WTC11 (cell line): ENCODE measurements at regions not wholly inside any gene's neighbourhood (a gene's known extent, or its start where the extent isn't known, plus 50 kb on each side); places are given as distances from the start of the nearest gene placed in this dataset.

Source experiments
- ATAC-seq: fragments of 200-7000 bp; cut with Tn5 transposase; 2 replicates; pipeline ENCODE4 v1.10.0; 2021; ENCODE audit warnings: mild to moderate bottlenecking, moderate library complexity
- CTCF ChIA-PET: fragments of 300-600 bp; sonication (Branson Sonifier 250); formaldehyde crosslinking; loops from one replicate; lab custom pipeline; 2021; ENCODE audit warnings: antibody characterized with exemption; lab: Charles Lee
- POLR2A ChIA-PET: fragments of 350-600 bp; sonication (Branson Sonifier 250); formaldehyde crosslinking; loops from one replicate; lab custom pipeline; 2021; ENCODE audit warnings: antibody characterized with exemption; lab: Charles Lee
- DNase-seq: peaks from one replicate; pipeline ENCODE4 v3.0.0; 2021; ENCODE audit warnings: low spot score
- H3K27ac Mint-ChIP-seq: 2 replicates; pipeline ENCODE4 v1.8.0; 2021; ENCODE audit warnings: mixed read lengths
- H3K27me3 Mint-ChIP-seq: 2 replicates; pipeline ENCODE4 v1.8.0; 2021; ENCODE audit warnings: low read depth, mild to moderate bottlenecking, moderate library complexity, mixed read lengths
- H3K36me3 Mint-ChIP-seq: 2 replicates; pipeline ENCODE4 v1.8.0; 2021; ENCODE audit warnings: mixed read lengths
- H3K4me1 Mint-ChIP-seq: 2 replicates; pipeline ENCODE4 v1.8.0; 2022; ENCODE audit warnings: mixed read lengths
- H3K4me3 Mint-ChIP-seq: 2 replicates; pipeline ENCODE4 v1.8.0; 2021; ENCODE audit warnings: mild to moderate bottlenecking, moderate library complexity, mixed read lengths
- H3K9me3 Mint-ChIP-seq: 2 replicates; pipeline ENCODE4 v1.8.0; 2021; ENCODE audit warnings: mixed read lengths
- ELF4 ChIP-seq: sonication (generic); formaldehyde crosslinking; IDR thresholded peaks from 2 replicates; pipeline ENCODE4 v1.8.1; 2022; ENCODE audit warnings: low read depth, mild to moderate bottlenecking, moderate library complexity, missing genetic modification reagents
- ESRRA ChIP-seq: sonication (generic); formaldehyde crosslinking; IDR thresholded peaks from 2 replicates; pipeline ENCODE4 v1.8.1; 2022; ENCODE audit warnings: mild to moderate bottlenecking, missing genetic modification reagents, borderline replicate concordance
- ETV6 ChIP-seq: sonication (generic); formaldehyde crosslinking; IDR thresholded peaks from 2 replicates; pipeline ENCODE4 v1.8.1; 2022; ENCODE audit warnings: mild to moderate bottlenecking, missing genetic modification reagents
- FOXJ3 ChIP-seq: sonication (generic); formaldehyde crosslinking; IDR thresholded peaks from 2 replicates; pipeline ENCODE4 v1.9.0; 2021; ENCODE audit warnings: missing genetic modification reagents, mild to moderate bottlenecking, borderline replicate concordance
- GRHL2 ChIP-seq: fragments of 250-450 bp; sonication (Bioruptor Pico); IDR thresholded peaks from 2 replicates; pipeline ENCODE4 v1.8.0; 2022; ENCODE audit warnings: mild to moderate bottlenecking, moderate library complexity; ENCODE audit not compliant: insufficient replicate concordance, severe bottlenecking
- JAZF1 ChIP-seq: fragments of 250-450 bp; sonication (Bioruptor Pico); IDR thresholded peaks from 2 replicates; pipeline ENCODE4 v1.9.0; 2021; ENCODE audit warnings: moderate library complexity, mild to moderate bottlenecking, inconsistent platforms
- NFYB ChIP-seq: sonication (generic); formaldehyde crosslinking; conservative IDR thresholded peaks from 2 replicates; pipeline ENCODE4 v1.8.0; 2022; ENCODE audit warnings: low read depth, missing genetic modification reagents
- SP1 ChIP-seq: sonication (generic); formaldehyde crosslinking; conservative IDR thresholded peaks from 2 replicates; pipeline ENCODE4 v1.8.1; 2022; ENCODE audit warnings: missing genetic modification reagents
- ZNF121 ChIP-seq: sonication (generic); formaldehyde crosslinking; IDR thresholded peaks from 2 replicates; pipeline ENCODE4 v1.8.0; 2023; ENCODE audit warnings: missing genetic modification reagents
- ZNF219 ChIP-seq: sonication (generic); formaldehyde crosslinking; IDR thresholded peaks from 2 replicates; pipeline ENCODE4 v1.8.0; 2023; ENCODE audit warnings: missing genetic modification reagents, mild to moderate bottlenecking, borderline replicate concordance
- TF ChIP-seq, protein P1 (sequence below): sonication (generic); formaldehyde crosslinking; IDR thresholded peaks from 2 replicates; pipeline ENCODE4 v1.8.1; 2022; ENCODE audit warnings: mild to moderate bottlenecking, moderate library complexity, missing genetic modification reagents
- TF ChIP-seq, protein P2 (sequence below): sonication (generic); formaldehyde crosslinking; IDR thresholded peaks from 2 replicates; pipeline ENCODE4 v1.8.1; 2022; ENCODE audit warnings: missing genetic modification reagents, borderline replicate concordance
- TF ChIP-seq, protein P3 (sequence below): sonication (generic); formaldehyde crosslinking; conservative IDR thresholded peaks from 2 replicates; pipeline ENCODE4 v1.8.1; 2022; ENCODE audit warnings: mild to moderate bottlenecking, missing genetic modification reagents
- TF ChIP-seq, protein P4 (sequence below): sonication (generic); formaldehyde crosslinking; IDR thresholded peaks from 2 replicates; pipeline ENCODE4 v1.8.1; 2023; ENCODE audit warnings: mild to moderate bottlenecking, missing genetic modification reagents, borderline replicate concordance
- TF ChIP-seq, protein P5 (sequence below): fragments of 250-450 bp; sonication (Bioruptor Pico); conservative IDR thresholded peaks from 2 replicates; pipeline ENCODE4 v1.9.0; 2021; ENCODE audit warnings: mild to moderate bottlenecking
- TF ChIP-seq, protein P6 (sequence below): sonication (generic); formaldehyde crosslinking; IDR thresholded peaks from 2 replicates; pipeline ENCODE4 v1.8.1; 2023; ENCODE audit warnings: mild to moderate bottlenecking, missing genetic modification reagents
- TF ChIP-seq, protein P7 (sequence below): sonication (generic); formaldehyde crosslinking; IDR thresholded peaks from 2 replicates; pipeline ENCODE4 v1.8.0; 2022; ENCODE audit warnings: mild to moderate bottlenecking, missing genetic modification reagents
- TF ChIP-seq, protein P8 (sequence below): fragments of 250-450 bp; sonication (Bioruptor Pico); IDR thresholded peaks from 2 replicates; pipeline ENCODE4 v1.9.0; 2021; ENCODE audit warnings: moderate library complexity, mild to moderate bottlenecking, inconsistent platforms, borderline replicate concordance
- TF ChIP-seq, protein P9 (sequence below): sonication (generic); formaldehyde crosslinking; IDR thresholded peaks from 2 replicates; pipeline ENCODE4 v1.8.1; 2023; ENCODE audit warnings: mild to moderate bottlenecking, missing genetic modification reagents, moderate library complexity

DNA sequence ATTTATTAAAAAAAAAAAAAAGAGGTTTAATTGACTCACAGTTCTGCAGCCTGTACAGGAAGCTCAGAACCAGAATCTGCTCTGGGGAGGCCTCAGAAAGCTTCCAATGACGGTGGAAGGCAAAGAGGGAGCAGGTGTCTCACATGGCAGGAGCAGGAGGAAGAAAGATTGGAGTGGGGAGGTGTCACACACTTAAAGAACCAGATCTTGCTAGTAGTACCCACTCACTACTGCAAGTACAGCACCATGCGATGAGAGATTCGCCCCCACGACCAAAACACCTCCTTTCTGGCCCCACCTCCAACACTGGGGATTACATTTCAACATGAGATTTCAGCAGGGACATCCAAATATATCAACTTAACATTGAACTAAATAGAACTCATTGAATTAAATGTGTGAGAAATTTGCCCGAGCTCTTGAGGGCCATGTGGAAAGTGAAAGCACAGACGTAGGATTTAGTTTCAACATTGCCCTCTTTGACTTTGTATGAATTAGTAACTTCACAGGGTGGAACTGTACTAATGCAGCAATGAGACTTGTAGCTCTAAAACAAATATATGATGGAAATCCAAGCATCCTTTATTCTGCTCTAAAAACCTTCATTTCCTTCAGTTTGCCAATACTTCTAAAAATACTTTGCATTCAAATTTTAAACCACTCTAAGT is 628.2 kb downstream of the FAM181B start:
- H3K4me1 Mint-ChIP-seq, result no peaks in the 10 kb centered on the region
- CTCF ChIA-PET, result interaction anchor here (0.6 kb wide), 1 partner anchor 598 kb away, joined by 3 read pairs; no protein-coding TSS in a partner anchor
- peaks cover 14% of the 10 kb centered on the region for H3K9me3 Mint-ChIP-seq
- no peaks in the 10 kb centered on the region for H3K36me3 Mint-ChIP-seq
- H3K4me3 Mint-ChIP-seq, result no peak overlapping the region
- TF ChIP-seq FOXJ3 (CRISPR knock-in tag) (no peak), GRHL2 (CRISPR knock-in tag) (no peak), ETV6 (CRISPR knock-in tag) (no peak), ZNF121 (no peak), SP1 (CRISPR knock-in tag) (no peak), ESRRA (CRISPR knock-in tag) (no peak), JAZF1 (CRISPR knock-in tag) (no peak), NFYB (CRISPR knock-in tag) (no peak), ELF4 (no peak), ZNF219 (CRISPR knock-in tag) (no peak)
- TF ChIP-seq, protein P1, sequence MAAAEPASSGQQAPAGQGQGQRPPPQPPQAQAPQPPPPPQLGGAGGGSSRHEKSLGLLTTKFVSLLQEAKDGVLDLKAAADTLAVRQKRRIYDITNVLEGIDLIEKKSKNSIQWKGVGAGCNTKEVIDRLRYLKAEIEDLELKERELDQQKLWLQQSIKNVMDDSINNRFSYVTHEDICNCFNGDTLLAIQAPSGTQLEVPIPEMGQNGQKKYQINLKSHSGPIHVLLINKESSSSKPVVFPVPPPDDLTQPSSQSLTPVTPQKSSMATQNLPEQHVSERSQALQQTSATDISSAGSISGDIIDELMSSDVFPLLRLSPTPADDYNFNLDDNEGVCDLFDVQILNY (CRISPR knock-in tag), result no peak
- TF ChIP-seq, protein P2, sequence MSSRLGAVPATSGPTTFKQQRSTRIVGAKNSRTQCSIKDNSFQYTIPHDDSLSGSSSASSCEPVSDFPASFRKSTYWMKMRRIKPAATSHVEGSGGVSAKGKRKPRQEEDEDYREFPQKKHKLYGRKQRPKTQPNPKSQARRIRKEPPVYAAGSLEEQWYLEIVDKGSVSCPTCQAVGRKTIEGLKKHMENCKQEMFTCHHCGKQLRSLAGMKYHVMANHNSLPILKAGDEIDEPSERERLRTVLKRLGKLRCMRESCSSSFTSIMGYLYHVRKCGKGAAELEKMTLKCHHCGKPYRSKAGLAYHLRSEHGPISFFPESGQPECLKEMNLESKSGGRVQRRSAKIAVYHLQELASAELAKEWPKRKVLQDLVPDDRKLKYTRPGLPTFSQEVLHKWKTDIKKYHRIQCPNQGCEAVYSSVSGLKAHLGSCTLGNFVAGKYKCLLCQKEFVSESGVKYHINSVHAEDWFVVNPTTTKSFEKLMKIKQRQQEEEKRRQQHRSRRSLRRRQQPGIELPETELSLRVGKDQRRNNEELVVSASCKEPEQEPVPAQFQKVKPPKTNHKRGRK (CRISPR knock-in tag), result no peak
- TF ChIP-seq, protein P3, sequence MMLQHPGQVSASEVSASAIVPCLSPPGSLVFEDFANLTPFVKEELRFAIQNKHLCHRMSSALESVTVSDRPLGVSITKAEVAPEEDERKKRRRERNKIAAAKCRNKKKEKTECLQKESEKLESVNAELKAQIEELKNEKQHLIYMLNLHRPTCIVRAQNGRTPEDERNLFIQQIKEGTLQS, result no peak
- TF ChIP-seq, protein P4, sequence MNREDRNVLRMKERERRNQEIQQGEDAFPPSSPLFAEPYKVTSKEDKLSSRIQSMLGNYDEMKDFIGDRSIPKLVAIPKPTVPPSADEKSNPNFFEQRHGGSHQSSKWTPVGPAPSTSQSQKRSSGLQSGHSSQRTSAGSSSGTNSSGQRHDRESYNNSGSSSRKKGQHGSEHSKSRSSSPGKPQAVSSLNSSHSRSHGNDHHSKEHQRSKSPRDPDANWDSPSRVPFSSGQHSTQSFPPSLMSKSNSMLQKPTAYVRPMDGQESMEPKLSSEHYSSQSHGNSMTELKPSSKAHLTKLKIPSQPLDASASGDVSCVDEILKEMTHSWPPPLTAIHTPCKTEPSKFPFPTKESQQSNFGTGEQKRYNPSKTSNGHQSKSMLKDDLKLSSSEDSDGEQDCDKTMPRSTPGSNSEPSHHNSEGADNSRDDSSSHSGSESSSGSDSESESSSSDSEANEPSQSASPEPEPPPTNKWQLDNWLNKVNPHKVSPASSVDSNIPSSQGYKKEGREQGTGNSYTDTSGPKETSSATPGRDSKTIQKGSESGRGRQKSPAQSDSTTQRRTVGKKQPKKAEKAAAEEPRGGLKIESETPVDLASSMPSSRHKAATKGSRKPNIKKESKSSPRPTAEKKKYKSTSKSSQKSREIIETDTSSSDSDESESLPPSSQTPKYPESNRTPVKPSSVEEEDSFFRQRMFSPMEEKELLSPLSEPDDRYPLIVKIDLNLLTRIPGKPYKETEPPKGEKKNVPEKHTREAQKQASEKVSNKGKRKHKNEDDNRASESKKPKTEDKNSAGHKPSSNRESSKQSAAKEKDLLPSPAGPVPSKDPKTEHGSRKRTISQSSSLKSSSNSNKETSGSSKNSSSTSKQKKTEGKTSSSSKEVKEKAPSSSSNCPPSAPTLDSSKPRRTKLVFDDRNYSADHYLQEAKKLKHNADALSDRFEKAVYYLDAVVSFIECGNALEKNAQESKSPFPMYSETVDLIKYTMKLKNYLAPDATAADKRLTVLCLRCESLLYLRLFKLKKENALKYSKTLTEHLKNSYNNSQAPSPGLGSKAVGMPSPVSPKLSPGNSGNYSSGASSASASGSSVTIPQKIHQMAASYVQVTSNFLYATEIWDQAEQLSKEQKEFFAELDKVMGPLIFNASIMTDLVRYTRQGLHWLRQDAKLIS, result no peak
- TF ChIP-seq, protein P5, sequence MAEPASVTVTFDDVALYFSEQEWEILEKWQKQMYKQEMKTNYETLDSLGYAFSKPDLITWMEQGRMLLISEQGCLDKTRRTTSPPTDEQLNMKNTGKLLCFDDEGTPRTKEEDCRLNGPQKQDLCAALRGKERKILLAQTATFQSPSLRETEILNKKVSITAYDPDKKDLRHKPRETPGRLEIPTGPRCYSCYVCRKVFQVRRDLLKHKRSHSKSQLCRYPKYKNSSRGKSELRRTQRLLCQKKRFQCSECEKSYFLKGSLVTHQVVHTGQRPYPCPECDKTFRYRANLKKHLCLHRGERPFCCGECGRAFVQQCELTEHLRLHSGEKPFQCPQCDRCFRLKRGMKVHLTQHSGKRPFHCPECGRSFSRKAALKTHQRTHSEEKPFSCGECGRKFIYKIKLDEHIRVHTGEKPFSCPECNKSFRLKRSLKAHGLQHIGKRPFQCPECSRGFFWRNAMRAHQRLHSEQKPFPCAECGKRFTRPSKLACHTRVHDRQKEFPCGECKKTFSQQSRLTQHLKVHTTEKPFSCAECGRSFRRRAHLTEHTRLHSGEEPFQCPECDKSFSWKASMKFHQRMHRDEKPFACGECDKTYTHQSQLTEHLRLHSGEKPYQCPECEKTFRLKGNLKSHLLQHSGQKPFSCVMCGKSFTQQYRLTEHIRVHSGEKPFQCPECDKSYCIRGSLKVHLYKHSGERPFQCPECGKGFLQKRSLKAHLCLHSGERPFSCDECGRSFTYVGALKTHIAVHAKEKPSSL (CRISPR knock-in tag), result no peak
- TF ChIP-seq, protein P6, sequence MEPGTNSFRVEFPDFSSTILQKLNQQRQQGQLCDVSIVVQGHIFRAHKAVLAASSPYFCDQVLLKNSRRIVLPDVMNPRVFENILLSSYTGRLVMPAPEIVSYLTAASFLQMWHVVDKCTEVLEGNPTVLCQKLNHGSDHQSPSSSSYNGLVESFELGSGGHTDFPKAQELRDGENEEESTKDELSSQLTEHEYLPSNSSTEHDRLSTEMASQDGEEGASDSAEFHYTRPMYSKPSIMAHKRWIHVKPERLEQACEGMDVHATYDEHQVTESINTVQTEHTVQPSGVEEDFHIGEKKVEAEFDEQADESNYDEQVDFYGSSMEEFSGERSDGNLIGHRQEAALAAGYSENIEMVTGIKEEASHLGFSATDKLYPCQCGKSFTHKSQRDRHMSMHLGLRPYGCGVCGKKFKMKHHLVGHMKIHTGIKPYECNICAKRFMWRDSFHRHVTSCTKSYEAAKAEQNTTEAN (CRISPR knock-in tag), result no peak
- TF ChIP-seq, protein P7, sequence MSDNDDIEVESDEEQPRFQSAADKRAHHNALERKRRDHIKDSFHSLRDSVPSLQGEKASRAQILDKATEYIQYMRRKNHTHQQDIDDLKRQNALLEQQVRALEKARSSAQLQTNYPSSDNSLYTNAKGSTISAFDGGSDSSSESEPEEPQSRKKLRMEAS (CRISPR knock-in tag), result no peak
- TF ChIP-seq, protein P8, sequence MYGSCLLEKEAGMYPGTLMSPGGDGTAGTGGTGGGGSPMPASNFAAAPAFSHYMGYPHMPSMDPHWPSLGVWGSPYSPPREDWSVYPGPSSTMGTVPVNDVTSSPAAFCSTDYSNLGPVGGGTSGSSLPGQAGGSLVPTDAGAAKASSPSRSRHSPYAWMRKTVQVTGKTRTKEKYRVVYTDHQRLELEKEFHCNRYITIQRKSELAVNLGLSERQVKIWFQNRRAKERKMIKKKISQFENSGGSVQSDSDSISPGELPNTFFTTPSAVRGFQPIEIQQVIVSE (CRISPR knock-in tag), result no peak
- TF ChIP-seq, protein P9, sequence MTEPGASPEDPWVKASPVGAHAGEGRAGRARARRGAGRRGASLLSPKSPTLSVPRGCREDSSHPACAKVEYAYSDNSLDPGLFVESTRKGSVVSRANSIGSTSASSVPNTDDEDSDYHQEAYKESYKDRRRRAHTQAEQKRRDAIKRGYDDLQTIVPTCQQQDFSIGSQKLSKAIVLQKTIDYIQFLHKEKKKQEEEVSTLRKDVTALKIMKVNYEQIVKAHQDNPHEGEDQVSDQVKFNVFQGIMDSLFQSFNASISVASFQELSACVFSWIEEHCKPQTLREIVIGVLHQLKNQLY (CRISPR knock-in tag), result no peak
- TF ChIP-seq, all 79 proteins: peak for 0
- DNase-seq, result no peak
- H3K27ac Mint-ChIP-seq, result no peak overlapping the region
- POLR2A ChIA-PET, result no interaction called here
- no peak for ATAC-seq
- no peaks in the 10 kb centered on the region for H3K27me3 Mint-ChIP-seq
